ENCODE measurements at regions not wholly inside any gene's neighbourhood (a gene's known extent, or its start where the extent isn't known, plus 50 kb on each side); places are given as distances from the start of the nearest gene placed in this dataset.

- Histone ChIP-seq H3K4me1 (peaks cover 0 to 6% (median 0%) of the 10 kb centered on the region in 4 donors), H3K27me3 (no peaks in the 10 kb centered on the region), H3K36me3 (no peaks in the 10 kb centered on the region), H3K4me3 (no peak overlapping the region), H3K9me3 (peaks cover 0 to 3% (median 0%) of the 10 kb centered on the region in 3 donors), H3K27ac (no peak overlapping the region)
- intact Hi-C loops (cut with DNase I; ENCODE audit: low total_unique reads) = no loop called here
- DNase-seq = no peak
- no peak for TF ChIP-seq CTCF (IDR thresholded peaks at IDR 0.05)
Measured at GRCh38 chr4:175351473-175351872, 433.3 kb downstream of the ADAM29 start.

- no peak for TF ChIP-seq CTCF (IDR thresholded peaks at IDR 0.05)
- H3K9me3 ChIP-seq = no peaks in the 10 kb centered on the region
- no peak for DNase-seq
- peaks cover 0 to 12% (median 0%) of the 10 kb centered on the region in 4 donors for H3K4me1 ChIP-seq
- H3K36me3 ChIP-seq = no peaks in the 10 kb centered on the region
- intact Hi-C loops (cut with DNase I; ENCODE audit: low total_unique reads) = no loop called here
- H3K27me3 ChIP-seq = no peaks in the 10 kb centered on the region
- no peak overlapping the region for H3K27ac ChIP-seq
- no peak overlapping the region for H3K4me3 ChIP-seq
Measured at GRCh38 chr4:175369087-175369486, 443.0 kb downstream of the GPM6A start.

DNA sequence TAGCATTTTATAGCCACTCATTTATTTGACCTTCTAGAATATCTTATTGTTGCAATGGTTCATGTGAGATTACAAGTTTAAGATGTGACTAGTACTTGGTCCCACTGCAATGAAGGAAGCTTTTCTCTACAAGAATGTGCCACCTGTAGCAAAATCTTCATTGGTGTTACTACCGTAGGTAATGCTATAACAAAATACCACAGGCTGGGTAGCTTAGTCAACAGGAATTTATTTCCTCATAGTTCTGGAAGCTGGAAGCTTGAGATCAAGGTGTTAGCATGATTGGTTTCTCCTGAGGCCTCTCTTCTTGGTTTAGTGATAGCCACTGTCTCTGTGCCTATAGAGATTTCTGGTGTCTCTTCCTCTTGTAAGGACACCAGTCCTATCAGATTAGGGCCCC is 441.0 kb downstream of the GPM6A start:
- H3K9me3 ChIP-seq = no peaks in the 10 kb centered on the region
- H3K27ac ChIP-seq = no peak overlapping the region
- no peak for DNase-seq
- peaks cover 0 to 12% (median 0%) of the 10 kb centered on the region in 4 donors for H3K4me1 ChIP-seq
- no peaks in the 10 kb centered on the region for H3K36me3 ChIP-seq
- TF ChIP-seq CTCF (IDR thresholded peaks at IDR 0.05) = no peak
- intact Hi-C loops (cut with DNase I; ENCODE audit: low total_unique reads) = no loop called here
- no peaks in the 10 kb centered on the region for H3K27me3 ChIP-seq
- H3K4me3 ChIP-seq = no peak overlapping the region

DNA sequence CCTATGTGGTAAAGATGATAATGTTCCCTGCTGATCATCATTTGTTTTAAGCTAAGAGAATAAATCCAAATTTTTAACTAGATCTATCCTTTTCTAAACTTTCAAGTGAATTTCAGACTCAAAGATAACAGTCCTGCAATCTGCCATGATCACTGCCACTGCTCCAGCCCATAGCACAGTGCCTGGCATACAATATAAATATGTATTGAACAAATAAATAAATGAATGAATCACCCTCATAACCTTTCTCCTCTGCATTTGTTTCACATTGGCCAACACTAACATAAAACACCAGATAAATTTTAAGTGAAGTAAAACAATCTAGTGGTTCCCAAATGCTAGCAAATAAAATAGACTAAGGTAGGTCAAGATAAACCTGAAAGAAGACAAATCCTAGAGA is 439.0 kb downstream of the GPM6A start:
- Histone ChIP-seq H3K27ac (no peak overlapping the region), H3K9me3 (no peaks in the 10 kb centered on the region), H3K4me3 (no peak overlapping the region), H3K4me1 (peaks cover 0 to 12% (median 0%) of the 10 kb centered on the region in 4 donors), H3K27me3 (no peaks in the 10 kb centered on the region), H3K36me3 (no peaks in the 10 kb centered on the region)
- DNase-seq = no peak
- intact Hi-C loops (cut with DNase I; ENCODE audit: low total_unique reads) = no loop called here
- TF ChIP-seq CTCF (IDR thresholded peaks at IDR 0.05) = no peak

DNA sequence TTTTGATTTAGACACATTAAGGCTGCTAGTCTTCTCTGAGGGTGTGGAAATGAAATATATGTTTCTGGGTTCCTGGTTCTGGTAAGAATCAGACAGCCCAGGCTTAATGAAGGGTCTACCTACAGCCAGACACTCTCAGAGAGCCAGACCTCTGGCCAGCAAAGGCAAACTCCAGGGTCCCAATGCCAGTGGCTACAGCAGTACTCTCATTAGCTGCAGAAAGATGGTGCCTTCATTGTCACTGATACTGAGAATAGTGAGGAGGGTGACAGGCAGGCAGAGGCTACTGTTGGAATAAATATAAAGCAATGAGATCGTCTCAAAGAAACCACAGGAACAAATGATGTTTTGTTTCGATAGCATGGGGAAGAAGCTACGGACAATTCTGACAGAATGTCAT is 437.6 kb downstream of the GPM6A start:
- no peak for TF ChIP-seq CTCF (IDR thresholded peaks at IDR 0.05)
- Histone ChIP-seq H3K27me3 (no peaks in the 10 kb centered on the region), H3K27ac (no peak overlapping the region), H3K4me1 (peaks cover 0 to 12% (median 0%) of the 10 kb centered on the region in 4 donors), H3K9me3 (no peaks in the 10 kb centered on the region), H3K4me3 (no peak overlapping the region), H3K36me3 (no peaks in the 10 kb centered on the region)
- no peak for DNase-seq
- intact Hi-C loops (cut with DNase I; ENCODE audit: low total_unique reads) = no loop called here
